LoVo (cell line): ENCODE measurements at regions not wholly inside any gene's neighbourhood (a gene's known extent, or its start where the extent isn't known, plus 50 kb on each side); places are given as distances from the start of the nearest gene placed in this dataset.
A peak's percentile ranks its signal among the peaks of the same experiment; 100 is the strongest.

Experiments used
- DNase-seq: peaks from one replicate; pipeline ENCODE4 v3.0.0-alpha.2; 2016; ENCODE audit warnings: low spot score

GRCh38 chr5:129821477-129822131, 73.7 kb downstream of the MINAR2 start:
- DNase-seq = no peak

- no peak for DNase-seq
Measured at GRCh38 chr5:129830288-129830687, 74.0 kb upstream of the CHSY3 start.

DNA sequence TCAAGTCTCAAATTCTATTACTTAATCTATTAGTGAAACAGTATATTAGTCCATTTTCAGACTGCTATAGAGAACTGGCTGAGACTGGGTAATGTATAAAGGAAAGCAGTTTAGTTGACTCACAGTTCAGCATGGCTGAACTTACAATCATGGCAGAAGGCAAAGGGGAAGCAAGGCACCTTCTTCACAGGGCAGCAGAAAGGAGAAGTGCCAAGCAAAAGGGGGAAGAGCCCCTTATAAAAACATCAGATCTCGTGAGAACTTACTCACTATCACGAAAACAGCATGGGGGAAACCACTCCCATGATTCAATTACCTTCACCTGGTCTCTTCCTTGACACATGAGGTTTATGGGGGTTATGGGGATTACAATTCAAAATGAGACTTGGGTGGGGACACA, 67.9 kb upstream of the CHSY3 start:
- DNase-seq = no peak

DNA sequence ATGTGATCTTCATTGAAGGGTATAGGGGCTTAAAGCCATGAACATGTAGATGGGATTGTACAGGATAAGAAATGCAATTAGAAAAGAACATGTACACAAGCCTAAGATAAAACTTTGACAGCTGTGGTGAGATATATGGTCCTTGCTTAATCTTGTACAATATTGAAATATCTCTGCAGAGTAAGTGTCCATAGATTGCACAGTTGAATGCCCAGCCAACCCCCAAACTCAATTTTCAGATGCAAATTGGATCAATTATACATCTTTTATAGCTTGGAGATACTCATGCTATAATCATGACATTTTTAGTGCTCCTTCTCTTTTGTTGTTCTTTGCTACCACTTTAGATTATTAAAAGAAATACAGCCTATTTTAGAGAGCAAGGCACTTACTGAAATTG, 59.5 kb upstream of the CHSY3 start:
- DNase-seq = no peak

- DNase-seq = peak; percentile 73
Measured at GRCh38 chr5:129852747-129853352, 51.4 kb upstream of the CHSY3 start.

DNA sequence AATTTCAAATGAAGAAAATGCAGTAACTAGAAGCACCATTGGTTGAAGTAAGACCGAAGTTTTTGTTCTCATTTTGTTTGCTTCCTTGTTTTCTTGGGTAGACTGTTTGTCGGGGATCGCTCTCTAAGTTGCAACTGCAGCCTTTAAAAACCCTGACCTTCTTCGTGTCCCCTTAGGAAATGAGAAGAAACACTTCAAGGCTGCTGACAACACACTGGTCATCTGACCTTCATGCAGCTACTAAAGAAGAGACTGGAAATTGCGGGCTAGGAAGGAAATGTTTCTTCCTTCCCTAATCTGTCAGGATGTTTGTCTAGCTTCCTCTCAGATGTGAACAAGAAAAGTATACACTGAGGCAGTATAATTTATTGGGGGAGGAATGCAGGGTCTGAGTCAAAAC, 50.7 kb upstream of the CHSY3 start:
- DNase-seq = no peak
